ENCODE measurements at regions not wholly inside any gene's neighbourhood (a gene's known extent, or its start where the extent isn't known, plus 50 kb on each side); places are given as distances from the start of the nearest gene placed in this dataset.
A peak's percentile ranks its signal among the peaks of the same experiment; 100 is the strongest.

DNA sequence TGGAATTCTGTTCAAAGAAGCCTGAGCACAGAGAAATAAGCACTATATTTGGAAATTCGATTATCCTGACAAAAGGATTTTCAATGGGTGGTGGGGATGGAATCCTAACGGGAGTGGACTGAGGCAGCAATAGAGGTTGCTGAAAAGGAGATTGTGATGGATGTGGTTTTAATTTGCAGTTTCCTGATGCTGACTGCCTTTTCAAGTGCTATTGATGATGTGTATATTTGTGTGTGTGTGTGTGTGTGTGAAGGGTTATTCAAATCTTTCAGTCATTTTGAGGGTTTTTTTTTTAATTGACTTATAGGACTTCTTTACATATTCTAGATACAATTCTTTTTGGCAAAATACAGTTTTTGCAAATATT lies 614.5 kb downstream of the HINT1 start:
- Histone ChIP-seq H3K4me3 (ENCODE audit: low read depth, low read length) (no peak overlapping the region), H2BK120ac (ENCODE audit: insufficient read depth, low read length, poor library complexity) (no peak overlapping the region), H2AFZ (ENCODE audit: insufficient read depth, low read length, poor library complexity) (no peak overlapping the region), H4K8ac (ENCODE audit: low read depth, low read length) (no peak overlapping the region), H3K14ac (ENCODE audit: low read length) (no peak overlapping the region), H3K79me1 (ENCODE audit: low read length) (no peaks in the 10 kb centered on the region), H2BK5ac (ENCODE audit: low read depth, low read length, poor library complexity) (no peak overlapping the region), H3K4me2 (ENCODE audit: low read length) (no peak overlapping the region), H3K4me1 (ENCODE audit: control insufficient read depth in 1 of 2, insufficient read depth in 2 of 2, low read length in 2 of 2) (no peaks in the 10 kb centered on the region), H2BK12ac (ENCODE audit: low read length) (no peak overlapping the region), H3K36me3 (ENCODE audit: control insufficient read depth in 1 of 2, insufficient read depth in 2 of 2, low read length in 2 of 2) (no peaks in the 10 kb centered on the region), H3K18ac (ENCODE audit: low read length) (no peak overlapping the region), H3K79me2 (ENCODE audit: control insufficient read depth, insufficient read depth, low read length, poor library complexity) (no peaks in the 10 kb centered on the region), H4K12ac (ENCODE audit: low read depth, low read length) (no peak overlapping the region), H3K4ac (ENCODE audit: low read depth, low read length) (no peak overlapping the region), H2AK5ac (ENCODE audit: low read length) (no peak overlapping the region), H3K27me3 (ENCODE audit: insufficient read depth, low read length) (no peaks in the 10 kb centered on the region), H3K9me3 (ENCODE audit: insufficient read depth, low read depth, low read length) (no peaks in the 10 kb centered on the region), H3K9ac (ENCODE audit: low read length) (no peak overlapping the region), H3K27ac (ENCODE audit: low read depth, low read length) (no peak overlapping the region), H3K23ac (ENCODE audit: low read length) (no peak overlapping the region), H4K91ac (ENCODE audit: low read depth, low read length) (no peak overlapping the region)
- no CpG with 5 or more reads among the region's 2 CpGs for WGBS (ENCODE audit: extremely low coverage, insufficient coverage, insufficient read length)
- no peak for DNase-seq

- H2AFZ ChIP-seq (ENCODE audit: insufficient read depth, low read length, poor library complexity): no peak overlapping the region
- no peak overlapping the region for H3K18ac ChIP-seq (ENCODE audit: low read length)
- H3K79me2 ChIP-seq (ENCODE audit: control insufficient read depth, insufficient read depth, low read length, poor library complexity): no peaks in the 10 kb centered on the region
- H3K23ac ChIP-seq (ENCODE audit: low read length): no peak overlapping the region
- H3K4me2 ChIP-seq (ENCODE audit: low read length): no peak overlapping the region
- no peak overlapping the region for H3K9ac ChIP-seq (ENCODE audit: low read length)
- no peak overlapping the region for H2BK12ac ChIP-seq (ENCODE audit: low read length)
- H3K14ac ChIP-seq (ENCODE audit: low read length): no peak overlapping the region
- DNase-seq: no peak
- no peaks in the 10 kb centered on the region for H3K9me3 ChIP-seq (ENCODE audit: insufficient read depth, low read depth, low read length)
- no peak overlapping the region for H2BK5ac ChIP-seq (ENCODE audit: low read depth, low read length, poor library complexity)
- WGBS (ENCODE audit: extremely low coverage, insufficient coverage, insufficient read length): no CpG with 5 or more reads among the region's 5 CpGs
- H3K27me3 ChIP-seq (ENCODE audit: insufficient read depth, low read length): no peaks in the 10 kb centered on the region
- H2BK120ac ChIP-seq (ENCODE audit: insufficient read depth, low read length, poor library complexity): no peak overlapping the region
- H3K27ac ChIP-seq (ENCODE audit: low read depth, low read length): no peak overlapping the region
- no peaks in the 10 kb centered on the region for H3K36me3 ChIP-seq (ENCODE audit: control insufficient read depth in 1 of 2, insufficient read depth in 2 of 2, low read length in 2 of 2)
- H3K79me1 ChIP-seq (ENCODE audit: low read length): no peaks in the 10 kb centered on the region
- H3K4ac ChIP-seq (ENCODE audit: low read depth, low read length): no peak overlapping the region
- no peak overlapping the region for H4K91ac ChIP-seq (ENCODE audit: low read depth, low read length)
- no peak overlapping the region for H4K8ac ChIP-seq (ENCODE audit: low read depth, low read length)
- H3K4me1 ChIP-seq (ENCODE audit: control insufficient read depth in 1 of 2, insufficient read depth in 2 of 2, low read length in 2 of 2): no peaks in the 10 kb centered on the region
- H3K4me3 ChIP-seq (ENCODE audit: low read depth, low read length): no peak overlapping the region
- H4K12ac ChIP-seq (ENCODE audit: low read depth, low read length): no peak overlapping the region
- no peak overlapping the region for H2AK5ac ChIP-seq (ENCODE audit: low read length)
Measured at GRCh38 chr5:130549884-130550561, 615.0 kb downstream of the HINT1 start.

DNA sequence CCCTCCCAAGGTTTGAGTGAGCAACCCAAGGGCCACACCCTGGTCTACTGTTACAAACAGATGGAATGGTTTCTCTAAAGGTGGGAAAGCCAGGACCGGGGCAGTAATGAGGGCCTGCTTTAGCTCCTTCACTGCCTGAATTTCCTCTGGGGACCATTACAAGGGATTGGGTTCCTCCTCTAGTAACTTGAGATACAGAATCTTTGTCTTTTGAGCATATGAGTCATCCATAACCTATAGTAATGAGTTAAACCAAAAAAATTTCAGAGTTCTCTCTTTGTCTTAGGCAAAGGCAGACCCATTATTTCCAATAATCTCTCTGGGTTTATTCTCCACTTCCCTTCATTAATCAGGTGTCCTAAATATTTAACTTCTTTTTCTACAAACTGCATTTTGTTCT lies 618.8 kb downstream of the HINT1 start:
- Histone ChIP-seq H3K27ac (ENCODE audit: low read depth, low read length) (no peak overlapping the region), H2AK5ac (ENCODE audit: low read length) (no peak overlapping the region), H2BK120ac (ENCODE audit: insufficient read depth, low read length, poor library complexity) (no peak overlapping the region), H3K79me1 (ENCODE audit: low read length) (no peaks in the 10 kb centered on the region), H3K36me3 (ENCODE audit: control insufficient read depth in 1 of 2, insufficient read depth in 2 of 2, low read length in 2 of 2) (no peaks in the 10 kb centered on the region), H2BK5ac (ENCODE audit: low read depth, low read length, poor library complexity) (no peak overlapping the region), H3K9me3 (ENCODE audit: insufficient read depth, low read depth, low read length) (no peaks in the 10 kb centered on the region), H3K27me3 (ENCODE audit: insufficient read depth, low read length) (no peaks in the 10 kb centered on the region), H3K18ac (ENCODE audit: low read length) (no peak overlapping the region), H3K4ac (ENCODE audit: low read depth, low read length) (no peak overlapping the region), H2BK12ac (ENCODE audit: low read length) (no peak overlapping the region), H4K8ac (ENCODE audit: low read depth, low read length) (no peak overlapping the region), H4K91ac (ENCODE audit: low read depth, low read length) (no peak overlapping the region), H3K4me1 (ENCODE audit: control insufficient read depth in 1 of 2, insufficient read depth in 2 of 2, low read length in 2 of 2) (no peaks in the 10 kb centered on the region), H3K14ac (ENCODE audit: low read length) (no peak overlapping the region), H3K23ac (ENCODE audit: low read length) (no peak overlapping the region), H3K4me3 (ENCODE audit: low read depth, low read length) (no peak overlapping the region), H4K12ac (ENCODE audit: low read depth, low read length) (no peak overlapping the region), H3K4me2 (ENCODE audit: low read length) (no peak overlapping the region), H3K9ac (ENCODE audit: low read length) (no peak overlapping the region), H3K79me2 (ENCODE audit: control insufficient read depth, insufficient read depth, low read length, poor library complexity) (no peaks in the 10 kb centered on the region), H2AFZ (ENCODE audit: insufficient read depth, low read length, poor library complexity) (no peak overlapping the region)
- no peak for DNase-seq
- WGBS (ENCODE audit: extremely low coverage, insufficient coverage, insufficient read length): no CpG with 5 or more reads among the region's 1 CpG

- Histone ChIP-seq H4K8ac (ENCODE audit: low read depth, low read length) (no peak overlapping the region), H3K4me2 (ENCODE audit: low read length) (no peak overlapping the region), H4K91ac (ENCODE audit: low read depth, low read length) (no peak overlapping the region), H3K4ac (ENCODE audit: low read depth, low read length) (no peak overlapping the region), H4K12ac (ENCODE audit: low read depth, low read length) (no peak overlapping the region), H3K4me1 (ENCODE audit: control insufficient read depth in 1 of 2, insufficient read depth in 2 of 2, low read length in 2 of 2) (no peaks in the 10 kb centered on the region), H3K27ac (ENCODE audit: low read depth, low read length) (no peak overlapping the region), H2BK12ac (ENCODE audit: low read length) (no peak overlapping the region), H2AK5ac (ENCODE audit: low read length) (no peak overlapping the region), H3K23ac (ENCODE audit: low read length) (no peak overlapping the region), H3K27me3 (ENCODE audit: insufficient read depth, low read length) (no peaks in the 10 kb centered on the region), H3K9ac (ENCODE audit: low read length) (no peak overlapping the region), H3K14ac (ENCODE audit: low read length) (no peak overlapping the region), H3K79me2 (ENCODE audit: control insufficient read depth, insufficient read depth, low read length, poor library complexity) (no peaks in the 10 kb centered on the region), H3K79me1 (ENCODE audit: low read length) (no peaks in the 10 kb centered on the region), H3K4me3 (ENCODE audit: low read depth, low read length) (no peak overlapping the region), H3K18ac (ENCODE audit: low read length) (no peak overlapping the region), H2BK120ac (ENCODE audit: insufficient read depth, low read length, poor library complexity) (no peak overlapping the region), H2BK5ac (ENCODE audit: low read depth, low read length, poor library complexity) (no peak overlapping the region), H2AFZ (ENCODE audit: insufficient read depth, low read length, poor library complexity) (no peak overlapping the region), H3K9me3 (ENCODE audit: insufficient read depth, low read depth, low read length) (no peaks in the 10 kb centered on the region), H3K36me3 (ENCODE audit: control insufficient read depth in 1 of 2, insufficient read depth in 2 of 2, low read length in 2 of 2) (no peaks in the 10 kb centered on the region)
- peak; percentile 11 to 59 for DNase-seq
- no CpG with 5 or more reads among the region's 1 CpG for WGBS (ENCODE audit: extremely low coverage, insufficient coverage, insufficient read length)
Measured at GRCh38 chr5:130545291-130545690, 619.8 kb downstream of the HINT1 start.

Measured in trophoblast cell (in vitro differentiated cells and primary cell).